SKM-1 treated with dmso at 0.1 percent for 144 hours (cell line): ENCODE measurements at regions not wholly inside any gene's neighbourhood (a gene's known extent, or its start where the extent isn't known, plus 50 kb on each side); places are given as distances from the start of the nearest gene placed in this dataset.

Experiments
- DNase-seq: peaks from one replicate; lab custom pipeline; 2025; ENCODE audit not compliant: unreplicated experiment; lab: John Stamatoyannopoulos, UW

- DNase-seq = no peak
Measured at GRCh38 chr18:60966876-60967275, 366.4 kb upstream of the CDH20 start.

GRCh38 chr18:60975420-60975819 is 357.8 kb upstream of the CDH20 start:
- DNase-seq = no peak

GRCh38 chr18:60976976-60977375 is 356.3 kb upstream of the CDH20 start:
- DNase-seq = no peak

- no peak for DNase-seq
Measured at GRCh38 chr18:60978338-60978737, 354.9 kb upstream of the CDH20 start.

- DNase-seq = no peak
Measured at GRCh38 chr18:60980422-60981005, 352.7 kb upstream of the CDH20 start.

GRCh38 chr18:60981682-60982328 is 351.4 kb upstream of the CDH20 start:
- DNase-seq = no peak

- DNase-seq = no peak
Measured at GRCh38 chr18:60982329-60982695, 350.9 kb upstream of the CDH20 start.

- no peak for DNase-seq
Measured at GRCh38 chr18:60982928-60983327, 350.3 kb upstream of the CDH20 start.

- DNase-seq = no peak
Measured at GRCh38 chr18:60984510-60984909, 348.7 kb upstream of the CDH20 start.

- DNase-seq = no peak
Measured at GRCh38 chr18:60987963-60988362, 345.3 kb upstream of the CDH20 start.

- no peak for DNase-seq
Measured at GRCh38 chr18:60996326-60996725, 336.9 kb upstream of the CDH20 start.

- no peak for DNase-seq
Measured at GRCh38 chr18:60996822-60997221, 336.4 kb upstream of the CDH20 start.

- DNase-seq = no peak
Measured at GRCh38 chr18:61001138-61001537, 332.1 kb upstream of the CDH20 start.

- no peak for DNase-seq
Measured at GRCh38 chr18:61006687-61007224, 326.5 kb upstream of the CDH20 start.

GRCh38 chr18:61019338-61020301 is 313.6 kb upstream of the CDH20 start:
- DNase-seq = no peak

- DNase-seq = no peak
Measured at GRCh38 chr18:61025596-61025995, 307.6 kb upstream of the CDH20 start.

GRCh38 chr18:61031626-61032025 is 301.6 kb upstream of the CDH20 start:
- DNase-seq = no peak

GRCh38 chr18:61034580-61034979 is 298.6 kb upstream of the CDH20 start:
- DNase-seq = no peak

GRCh38 chr18:61039251-61039650 is 294.0 kb upstream of the CDH20 start:
- no peak for DNase-seq

GRCh38 chr18:61047794-61048193 is 285.4 kb upstream of the CDH20 start:
- DNase-seq = no peak

GRCh38 chr18:61057443-61057842 is 275.8 kb upstream of the CDH20 start:
- no peak for DNase-seq

GRCh38 chr18:61062258-61062657 is 271.0 kb upstream of the CDH20 start:
- no peak for DNase-seq
